Fibroblast of lung (primary cell): ENCODE measurements at regions not wholly inside any gene's neighbourhood (a gene's known extent, or its start where the extent isn't known, plus 50 kb on each side); places are given as distances from the start of the nearest gene placed in this dataset.

ENCODE experiments used
- DNase-seq, 2 donors: peaks; one replicate each; pipeline versions ENCODE4 v3.0.0 to v3.0.0-alpha.2; 2010; ENCODE audit warnings: low read depth in 2 of 2
- H2AFZ ChIP-seq: 2 replicates; pipeline ENCODE4 v1.5.1; 2012; ENCODE audit warnings: low read length, control low read depth, inconsistent platforms
- H3K27ac ChIP-seq: 2 replicates; pipeline ENCODE4 v1.5.1; 2011; ENCODE audit warnings: low read length, control low read depth; ENCODE audit not compliant: insufficient read depth
- H3K27me3 ChIP-seq: 2 replicates; pipeline ENCODE4 v1.5.1; 2011; ENCODE audit warnings: mild to moderate bottlenecking, low read length; ENCODE audit not compliant: control insufficient read depth, insufficient read depth
- H3K36me3 ChIP-seq: 2 replicates; pipeline ENCODE4 v1.5.1; 2011; ENCODE audit warnings: low read length; ENCODE audit not compliant: control insufficient read depth, insufficient read depth
- H3K4me1 ChIP-seq: 2 replicates; pipeline ENCODE4 v1.5.1; 2011; ENCODE audit warnings: low read length; ENCODE audit not compliant: control insufficient read depth, insufficient read depth; ENCODE audit errors: extremely low read depth
- H3K4me2 ChIP-seq: 2 replicates; pipeline ENCODE4 v1.5.1; 2011; ENCODE audit warnings: low read length, control low read depth; ENCODE audit not compliant: insufficient read depth; ENCODE audit errors: extremely low read depth
- H3K4me3 ChIP-seq, 4 experiments: fragments of 200-600 bp in 1 of 4; sonication (generic) in 1 of 4; replicated peaks in 1 of 4; 2 replicates each; pipeline ENCODE4 v1.5.1; 2011 to 2016; ENCODE audit warnings: low read length in 4 of 4, low read depth in 3 of 4, mild to moderate bottlenecking in 3 of 4, control low read depth in 2 of 4, inconsistent platforms in 1 of 4, mixed read lengths in 1 of 4; ENCODE audit not compliant: insufficient read depth in 1 of 4; ENCODE audit errors: control extremely low read depth in 1 of 4
- H3K79me2 ChIP-seq: 2 replicates; pipeline ENCODE4 v1.5.1; 2012; ENCODE audit warnings: mild to moderate bottlenecking, low read length, inconsistent platforms; ENCODE audit not compliant: control insufficient read depth, insufficient read depth
- H3K9ac ChIP-seq: 2 replicates; pipeline ENCODE4 v1.5.1; 2011; ENCODE audit warnings: mild to moderate bottlenecking, low read length, control low read depth; ENCODE audit not compliant: insufficient read depth
- H3K9me3 ChIP-seq: 2 replicates; pipeline ENCODE4 v1.5.1; 2012; ENCODE audit warnings: low read depth, low read length; ENCODE audit not compliant: control insufficient read depth, insufficient read depth
- H4K20me1 ChIP-seq: 2 replicates; pipeline ENCODE4 v1.5.1; 2011; ENCODE audit warnings: low read length; ENCODE audit not compliant: control insufficient read depth, insufficient read depth; ENCODE audit errors: extremely low read depth
- EZH2 ChIP-seq: IDR thresholded peaks from 2 replicates; pipeline ENCODE4 v1.5.1; 2012; ENCODE audit warnings: low read length, control low read depth, mild to moderate bottlenecking; ENCODE audit errors: missing control alignments
- TF ChIP-seq, protein P1 (sequence below), 2 donors: IDR thresholded peaks in 1 of 2; conservative IDR thresholded peaks in 1 of 2; 1 replicate in 1 of 2; 2 replicates in 1 of 2; pipeline ENCODE4 v1.5.1; 2011 to 2012; ENCODE audit warnings: low read length in 2 of 2, control low read depth in 1 of 2, inconsistent platforms in 1 of 2, low read depth in 1 of 2, mild to moderate bottlenecking in 1 of 2

DNA sequence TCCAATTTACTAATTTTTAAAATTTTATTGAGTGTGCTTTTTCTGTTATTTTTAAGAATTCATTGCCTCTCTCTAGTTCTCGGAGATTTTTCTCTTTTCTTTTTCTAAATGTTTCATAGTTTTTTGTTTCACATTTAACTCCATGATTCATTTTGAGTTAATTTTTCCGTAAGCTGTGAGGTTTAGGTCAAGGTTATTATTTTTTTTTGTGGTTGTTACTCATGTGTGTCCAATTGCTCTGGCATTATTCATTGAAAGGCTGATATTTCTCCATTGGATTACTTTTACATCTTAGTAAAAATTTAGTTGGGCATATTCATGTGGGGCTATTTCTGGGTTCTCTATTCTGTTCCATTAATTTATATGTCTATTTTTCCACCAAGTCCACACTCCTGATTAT, 220.8 kb downstream of the MID1IP1 start:
- Histone ChIP-seq H4K20me1 (no peaks in the 10 kb centered on the region), H3K27me3 (no peaks in the 10 kb centered on the region), H3K9me3 (no peaks in the 10 kb centered on the region), H3K4me1 (no peaks in the 10 kb centered on the region), H3K79me2 (no peaks in the 10 kb centered on the region), H2AFZ (no peak overlapping the region), H3K9ac (no peak overlapping the region), H3K4me2 (no peak overlapping the region), H3K36me3 (no peaks in the 10 kb centered on the region), H3K27ac (no peak overlapping the region), H3K4me3 (no peak overlapping the region)
- peak; percentile 24 to 32 for DNase-seq
- TF ChIP-seq EZH2, result no peak
- TF ChIP-seq, protein P1, sequence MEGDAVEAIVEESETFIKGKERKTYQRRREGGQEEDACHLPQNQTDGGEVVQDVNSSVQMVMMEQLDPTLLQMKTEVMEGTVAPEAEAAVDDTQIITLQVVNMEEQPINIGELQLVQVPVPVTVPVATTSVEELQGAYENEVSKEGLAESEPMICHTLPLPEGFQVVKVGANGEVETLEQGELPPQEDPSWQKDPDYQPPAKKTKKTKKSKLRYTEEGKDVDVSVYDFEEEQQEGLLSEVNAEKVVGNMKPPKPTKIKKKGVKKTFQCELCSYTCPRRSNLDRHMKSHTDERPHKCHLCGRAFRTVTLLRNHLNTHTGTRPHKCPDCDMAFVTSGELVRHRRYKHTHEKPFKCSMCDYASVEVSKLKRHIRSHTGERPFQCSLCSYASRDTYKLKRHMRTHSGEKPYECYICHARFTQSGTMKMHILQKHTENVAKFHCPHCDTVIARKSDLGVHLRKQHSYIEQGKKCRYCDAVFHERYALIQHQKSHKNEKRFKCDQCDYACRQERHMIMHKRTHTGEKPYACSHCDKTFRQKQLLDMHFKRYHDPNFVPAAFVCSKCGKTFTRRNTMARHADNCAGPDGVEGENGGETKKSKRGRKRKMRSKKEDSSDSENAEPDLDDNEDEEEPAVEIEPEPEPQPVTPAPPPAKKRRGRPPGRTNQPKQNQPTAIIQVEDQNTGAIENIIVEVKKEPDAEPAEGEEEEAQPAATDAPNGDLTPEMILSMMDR (conservative IDR thresholded peaks at IDR 0.05 in 1 of 2, IDR thresholded peaks at IDR 0.05 in 1 of 2; ENCODE audit: low read depth in 1 of 2, low read length in 2 of 2), result no peak

DNA sequence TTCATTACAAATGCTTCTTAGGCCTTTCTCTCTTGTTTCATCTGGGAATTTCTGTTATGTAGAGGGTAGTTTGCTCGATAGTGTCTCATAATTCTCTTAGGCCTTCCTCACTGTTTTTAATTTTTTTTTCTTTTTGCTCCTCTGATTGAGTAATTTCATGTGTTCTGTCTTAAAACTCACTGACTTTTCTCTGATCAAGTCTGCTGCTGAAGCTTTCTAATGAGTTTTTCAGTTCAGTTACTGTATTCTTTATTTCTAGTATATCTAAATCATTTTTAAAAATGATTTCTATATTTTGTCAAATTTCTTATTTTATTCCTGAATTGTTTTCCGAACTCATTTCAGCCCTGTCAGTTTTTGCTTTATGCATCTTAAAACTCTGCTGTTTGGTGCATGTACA, 228.0 kb downstream of the MID1IP1 start:
- no peak overlapping the region for H3K27ac ChIP-seq
- H3K36me3 ChIP-seq, result no peaks in the 10 kb centered on the region
- H4K20me1 ChIP-seq, result no peaks in the 10 kb centered on the region
- H3K4me2 ChIP-seq, result no peak overlapping the region
- no peak overlapping the region for H3K4me3 ChIP-seq
- TF ChIP-seq, protein P1 (conservative IDR thresholded peaks at IDR 0.05 in 1 of 2, IDR thresholded peaks at IDR 0.05 in 1 of 2; ENCODE audit: low read depth in 1 of 2, low read length in 2 of 2), result no peak
- no peak for TF ChIP-seq EZH2
- H3K4me1 ChIP-seq, result no peaks in the 10 kb centered on the region
- H3K79me2 ChIP-seq, result no peaks in the 10 kb centered on the region
- no peak overlapping the region for H3K9ac ChIP-seq
- H3K9me3 ChIP-seq, result no peaks in the 10 kb centered on the region
- H3K27me3 ChIP-seq, result no peaks in the 10 kb centered on the region
- no peak for DNase-seq
- H2AFZ ChIP-seq, result no peak overlapping the region

DNA sequence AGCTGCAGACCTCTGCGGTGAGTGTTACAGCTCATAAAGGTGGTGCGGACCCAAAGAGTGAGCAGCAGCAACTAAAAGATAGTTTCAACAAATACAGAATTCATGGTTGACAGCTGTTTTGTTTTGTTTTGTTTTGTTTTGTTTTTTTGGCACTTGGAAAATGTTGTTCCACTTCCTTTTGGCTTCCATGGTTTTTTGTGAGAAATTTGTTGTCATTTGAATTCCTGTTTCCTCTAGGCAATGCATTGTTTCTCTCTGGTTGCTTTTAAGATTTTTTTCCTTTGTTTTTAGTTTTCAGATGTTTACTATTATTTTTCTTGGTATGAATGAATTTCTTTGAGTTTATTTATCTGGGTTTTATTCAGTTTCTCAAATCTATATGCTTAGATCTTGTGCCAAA, 229.4 kb downstream of the MID1IP1 start:
- no peak for DNase-seq
- no peaks in the 10 kb centered on the region for H3K36me3 ChIP-seq
- no peak for TF ChIP-seq EZH2
- TF ChIP-seq, protein P1 (conservative IDR thresholded peaks at IDR 0.05 in 1 of 2, IDR thresholded peaks at IDR 0.05 in 1 of 2; ENCODE audit: low read depth in 1 of 2, low read length in 2 of 2), result no peak

More for the DNA sequence above, 229.4 kb downstream of the MID1IP1 start:
- no peak overlapping the region for H2AFZ ChIP-seq
- no peak overlapping the region for H3K27ac ChIP-seq
- no peaks in the 10 kb centered on the region for H3K79me2 ChIP-seq
- H3K27me3 ChIP-seq, result no peaks in the 10 kb centered on the region
- no peaks in the 10 kb centered on the region for H3K9me3 ChIP-seq
- H3K4me3 ChIP-seq, result no peak overlapping the region
- no peak overlapping the region for H3K9ac ChIP-seq
- H3K4me2 ChIP-seq, result no peak overlapping the region
- H3K4me1 ChIP-seq, result no peaks in the 10 kb centered on the region
- no peaks in the 10 kb centered on the region for H4K20me1 ChIP-seq
